ENCODE measurements at regions not wholly inside any gene's neighbourhood (a gene's known extent, or its start where the extent isn't known, plus 50 kb on each side); places are given as distances from the start of the nearest gene placed in this dataset.

- no peak for DNase-seq (ENCODE audit: low read depth)
Observed at GRCh38 chr12:128168273-128168672, 98.7 kb upstream of the TMEM132C start.

- no peak for DNase-seq (ENCODE audit: low read depth)
Observed at GRCh38 chr12:128170181-128170580, 96.8 kb upstream of the TMEM132C start.

GRCh38 chr12:128178565-128178964 is 88.4 kb upstream of the TMEM132C start:
- no peak for DNase-seq (ENCODE audit: low read depth)

- no peak for DNase-seq (ENCODE audit: low read depth)
Observed at GRCh38 chr12:128178966-128179365, 88.0 kb upstream of the TMEM132C start.

- no peak for DNase-seq (ENCODE audit: low read depth)
Observed at GRCh38 chr12:128180166-128180565, 86.8 kb upstream of the TMEM132C start.

GRCh38 chr12:128190052-128190451 is 76.9 kb upstream of the TMEM132C start:
- no peak for DNase-seq (ENCODE audit: low read depth)

- DNase-seq (ENCODE audit: low read depth), result no peak
Observed at GRCh38 chr12:128190614-128191013, 76.4 kb upstream of the TMEM132C start.

GRCh38 chr12:128191380-128191779 is 75.6 kb upstream of the TMEM132C start:
- no peak for DNase-seq (ENCODE audit: low read depth)

- no peak for DNase-seq (ENCODE audit: low read depth)
Observed at GRCh38 chr12:128204711-128205110, 62.3 kb upstream of the TMEM132C start.

- no peak for DNase-seq (ENCODE audit: low read depth)
Observed at GRCh38 chr12:128205145-128205544, 61.8 kb upstream of the TMEM132C start.

GRCh38 chr12:128205758-128206157 is 61.2 kb upstream of the TMEM132C start:
- DNase-seq (ENCODE audit: low read depth), result no peak

Data from stromal cell of bone marrow (primary cell).